ENCODE measurements at regions not wholly inside any gene's neighbourhood (a gene's known extent, or its start where the extent isn't known, plus 50 kb on each side); places are given as distances from the start of the nearest gene placed in this dataset.

DNA sequence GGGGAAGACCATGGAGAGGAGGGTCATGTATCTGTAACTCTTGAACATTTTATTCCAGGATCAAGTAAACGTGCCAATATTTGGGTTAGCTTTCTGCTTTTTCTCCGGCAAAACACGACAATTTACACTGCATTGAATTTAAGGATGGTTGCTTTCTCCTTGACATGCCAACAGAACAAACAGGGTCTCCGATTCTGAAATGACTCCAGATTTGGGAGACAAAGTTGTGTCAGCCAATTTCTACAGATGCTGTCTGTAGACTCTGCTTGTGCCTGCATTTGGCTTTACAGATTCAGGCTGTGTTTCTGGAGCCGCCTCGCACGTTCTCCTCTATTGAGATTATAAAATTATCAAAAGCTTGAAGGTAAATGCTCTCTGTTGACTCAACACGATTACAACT is 207.0 kb downstream of the ASMT start (continued):
- no peak for TF ChIP-seq ATF1 (CRISPR knock-in tag; IDR thresholded peaks at IDR 0.05)
- no peak for TF ChIP-seq GTF2I (CRISPR knock-in tag; conservative IDR thresholded peaks at IDR 0.05)

DNA sequence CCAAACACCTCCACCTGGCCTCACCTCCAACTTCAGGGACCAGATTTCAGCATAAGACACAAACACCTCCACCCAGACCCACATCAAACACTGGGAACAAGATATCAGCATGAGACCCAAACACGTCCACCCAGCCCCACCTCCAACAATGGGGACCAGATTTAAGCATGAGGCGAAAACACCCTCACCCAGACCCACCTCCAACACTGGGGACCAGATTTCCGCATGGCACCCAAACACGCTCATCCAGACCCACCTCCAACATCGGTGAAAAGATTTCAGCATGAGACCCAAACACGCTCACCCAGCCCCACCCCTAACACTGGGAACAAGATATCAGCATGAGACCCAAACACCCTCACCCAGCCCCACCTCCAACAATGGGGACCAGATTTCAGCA is 210.0 kb downstream of the ASMT start:
- CTCF ChIA-PET = no interaction called here
- no peaks in the 10 kb centered on the region for H3K27me3 Mint-ChIP-seq (ENCODE audit: low read depth)
- H3K4me1 Mint-ChIP-seq = peaks cover 4% of the 10 kb centered on the region
- peaks cover 11% of the 10 kb centered on the region; the same call in 1 of the 2 replicates for H3K36me3 Mint-ChIP-seq
- peaks cover 25% of the 10 kb centered on the region for H3K9me3 Mint-ChIP-seq
- H3K27ac Mint-ChIP-seq = no peak overlapping the region
- no peak for ATAC-seq
- TF ChIP-seq ESRRA (CRISPR knock-in tag; IDR thresholded peaks at IDR 0.05; ENCODE audit: borderline replicate concordance) (no peak), ELF4 (CRISPR knock-in tag; IDR thresholded peaks at IDR 0.05; ENCODE audit: low read depth) (no peak), OVOL2 (CRISPR knock-in tag; IDR thresholded peaks at IDR 0.05; ENCODE audit: borderline replicate concordance) (no peak), ZNF416 (CRISPR knock-in tag; IDR thresholded peaks at IDR 0.05) (no peak), ZNF219 (CRISPR knock-in tag; IDR thresholded peaks at IDR 0.05; ENCODE audit: borderline replicate concordance) (no peak), CBFB (CRISPR knock-in tag; IDR thresholded peaks at IDR 0.05; ENCODE audit: low read depth) (no peak)
- TF ChIP-seq, protein P1, sequence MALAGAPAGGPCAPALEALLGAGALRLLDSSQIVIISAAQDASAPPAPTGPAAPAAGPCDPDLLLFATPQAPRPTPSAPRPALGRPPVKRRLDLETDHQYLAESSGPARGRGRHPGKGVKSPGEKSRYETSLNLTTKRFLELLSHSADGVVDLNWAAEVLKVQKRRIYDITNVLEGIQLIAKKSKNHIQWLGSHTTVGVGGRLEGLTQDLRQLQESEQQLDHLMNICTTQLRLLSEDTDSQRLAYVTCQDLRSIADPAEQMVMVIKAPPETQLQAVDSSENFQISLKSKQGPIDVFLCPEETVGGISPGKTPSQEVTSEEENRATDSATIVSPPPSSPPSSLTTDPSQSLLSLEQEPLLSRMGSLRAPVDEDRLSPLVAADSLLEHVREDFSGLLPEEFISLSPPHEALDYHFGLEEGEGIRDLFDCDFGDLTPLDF (CRISPR knock-in tag; IDR thresholded peaks at IDR 0.05) = no peak
- H3K4me3 Mint-ChIP-seq = no peak overlapping the region
- no peak for DNase-seq (ENCODE audit: low spot score)
- POLR2A ChIA-PET = no interaction called here

- no peak overlapping the region for H3K4me3 Mint-ChIP-seq
- H3K27me3 Mint-ChIP-seq (ENCODE audit: low read depth) = no peaks in the 10 kb centered on the region
- TF ChIP-seq ZBTB21 (CRISPR knock-in tag; IDR thresholded peaks at IDR 0.05; ENCODE audit: borderline replicate concordance) = no peak
- TF ChIP-seq NFYB (CRISPR knock-in tag; conservative IDR thresholded peaks at IDR 0.05; ENCODE audit: low read depth) = no peak
- TF ChIP-seq SOX15 (CRISPR knock-in tag; IDR thresholded peaks at IDR 0.05) = no peak
- no peak for TF ChIP-seq ZNF396 (CRISPR knock-in tag; IDR thresholded peaks at IDR 0.05; ENCODE audit: borderline replicate concordance)
- no peak for TF ChIP-seq RORB (CRISPR knock-in tag; IDR thresholded peaks at IDR 0.05)
- TF ChIP-seq MYBL2 (CRISPR knock-in tag; IDR thresholded peaks at IDR 0.05) = no peak
- TF ChIP-seq ZNF416 (CRISPR knock-in tag; IDR thresholded peaks at IDR 0.05) = no peak
- no peak for TF ChIP-seq FOXJ3 (CRISPR knock-in tag; IDR thresholded peaks at IDR 0.05; ENCODE audit: borderline replicate concordance)
- no peak for TF ChIP-seq E2F4 (CRISPR knock-in tag; IDR thresholded peaks at IDR 0.05; ENCODE audit: borderline replicate concordance, low read depth)
- TF ChIP-seq, protein P2, sequence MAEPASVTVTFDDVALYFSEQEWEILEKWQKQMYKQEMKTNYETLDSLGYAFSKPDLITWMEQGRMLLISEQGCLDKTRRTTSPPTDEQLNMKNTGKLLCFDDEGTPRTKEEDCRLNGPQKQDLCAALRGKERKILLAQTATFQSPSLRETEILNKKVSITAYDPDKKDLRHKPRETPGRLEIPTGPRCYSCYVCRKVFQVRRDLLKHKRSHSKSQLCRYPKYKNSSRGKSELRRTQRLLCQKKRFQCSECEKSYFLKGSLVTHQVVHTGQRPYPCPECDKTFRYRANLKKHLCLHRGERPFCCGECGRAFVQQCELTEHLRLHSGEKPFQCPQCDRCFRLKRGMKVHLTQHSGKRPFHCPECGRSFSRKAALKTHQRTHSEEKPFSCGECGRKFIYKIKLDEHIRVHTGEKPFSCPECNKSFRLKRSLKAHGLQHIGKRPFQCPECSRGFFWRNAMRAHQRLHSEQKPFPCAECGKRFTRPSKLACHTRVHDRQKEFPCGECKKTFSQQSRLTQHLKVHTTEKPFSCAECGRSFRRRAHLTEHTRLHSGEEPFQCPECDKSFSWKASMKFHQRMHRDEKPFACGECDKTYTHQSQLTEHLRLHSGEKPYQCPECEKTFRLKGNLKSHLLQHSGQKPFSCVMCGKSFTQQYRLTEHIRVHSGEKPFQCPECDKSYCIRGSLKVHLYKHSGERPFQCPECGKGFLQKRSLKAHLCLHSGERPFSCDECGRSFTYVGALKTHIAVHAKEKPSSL (CRISPR knock-in tag; conservative IDR thresholded peaks at IDR 0.05) = no peak
- TF ChIP-seq ZNF121 (CRISPR knock-in tag; IDR thresholded peaks at IDR 0.05) = no peak
- no peak for TF ChIP-seq ZMAT4 (CRISPR knock-in tag; IDR thresholded peaks at IDR 0.05)
- no peak for TF ChIP-seq TEAD4 (CRISPR knock-in tag; IDR thresholded peaks at IDR 0.05)
- H3K4me1 Mint-ChIP-seq = no peaks in the 10 kb centered on the region; the same call in 1 of the 2 replicates
- H3K36me3 Mint-ChIP-seq = peaks cover 21% of the 10 kb centered on the region
- peaks cover 29% of the 10 kb centered on the region for H3K9me3 Mint-ChIP-seq
- ChIA-PET POLR2A (no interaction called here), CTCF (no interaction called here)
- ATAC-seq (no peak), DNase-seq (ENCODE audit: low spot score) (no peak)
- H3K27ac Mint-ChIP-seq = no peak overlapping the region
Measured at GRCh38 chrX:1833656-1834360, 218.9 kb downstream of the ASMT start.
